OCI-LY1 (cell line): ENCODE measurements at regions not wholly inside any gene's neighbourhood (a gene's known extent, or its start where the extent isn't known, plus 50 kb on each side); places are given as distances from the start of the nearest gene placed in this dataset.

Experiments
- EZH2 ChIP-seq: fragments of 200-600 bp; sonication (generic), shearing (Covaris generic); IDR thresholded peaks from 2 replicates; pipeline ENCODE4 v1.8.0; 2017; ENCODE audit warnings: borderline replicate concordance, mixed run types, mild to moderate bottlenecking, antibody characterized with exemption, low read length, moderate library complexity, mixed read lengths
- TF ChIP-seq, protein P1 (sequence below): fragments of 200-600 bp; sonication (generic), shearing (Covaris generic); IDR thresholded peaks from 2 replicates; pipeline ENCODE4 v1.5.1; 2017; ENCODE audit warnings: mild to moderate bottlenecking, antibody characterized with exemption, low read length, moderate library complexity, mixed read lengths

GRCh38 chr13:110089100-110089499 lies 217.9 kb downstream of the COL4A1 start:
- TF ChIP-seq, protein P1, sequence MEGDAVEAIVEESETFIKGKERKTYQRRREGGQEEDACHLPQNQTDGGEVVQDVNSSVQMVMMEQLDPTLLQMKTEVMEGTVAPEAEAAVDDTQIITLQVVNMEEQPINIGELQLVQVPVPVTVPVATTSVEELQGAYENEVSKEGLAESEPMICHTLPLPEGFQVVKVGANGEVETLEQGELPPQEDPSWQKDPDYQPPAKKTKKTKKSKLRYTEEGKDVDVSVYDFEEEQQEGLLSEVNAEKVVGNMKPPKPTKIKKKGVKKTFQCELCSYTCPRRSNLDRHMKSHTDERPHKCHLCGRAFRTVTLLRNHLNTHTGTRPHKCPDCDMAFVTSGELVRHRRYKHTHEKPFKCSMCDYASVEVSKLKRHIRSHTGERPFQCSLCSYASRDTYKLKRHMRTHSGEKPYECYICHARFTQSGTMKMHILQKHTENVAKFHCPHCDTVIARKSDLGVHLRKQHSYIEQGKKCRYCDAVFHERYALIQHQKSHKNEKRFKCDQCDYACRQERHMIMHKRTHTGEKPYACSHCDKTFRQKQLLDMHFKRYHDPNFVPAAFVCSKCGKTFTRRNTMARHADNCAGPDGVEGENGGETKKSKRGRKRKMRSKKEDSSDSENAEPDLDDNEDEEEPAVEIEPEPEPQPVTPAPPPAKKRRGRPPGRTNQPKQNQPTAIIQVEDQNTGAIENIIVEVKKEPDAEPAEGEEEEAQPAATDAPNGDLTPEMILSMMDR: no peak
- TF ChIP-seq EZH2: no peak
